ENCODE measurements at regions not wholly inside any gene's neighbourhood (a gene's known extent, or its start where the extent isn't known, plus 50 kb on each side); places are given as distances from the start of the nearest gene placed in this dataset.

DNA sequence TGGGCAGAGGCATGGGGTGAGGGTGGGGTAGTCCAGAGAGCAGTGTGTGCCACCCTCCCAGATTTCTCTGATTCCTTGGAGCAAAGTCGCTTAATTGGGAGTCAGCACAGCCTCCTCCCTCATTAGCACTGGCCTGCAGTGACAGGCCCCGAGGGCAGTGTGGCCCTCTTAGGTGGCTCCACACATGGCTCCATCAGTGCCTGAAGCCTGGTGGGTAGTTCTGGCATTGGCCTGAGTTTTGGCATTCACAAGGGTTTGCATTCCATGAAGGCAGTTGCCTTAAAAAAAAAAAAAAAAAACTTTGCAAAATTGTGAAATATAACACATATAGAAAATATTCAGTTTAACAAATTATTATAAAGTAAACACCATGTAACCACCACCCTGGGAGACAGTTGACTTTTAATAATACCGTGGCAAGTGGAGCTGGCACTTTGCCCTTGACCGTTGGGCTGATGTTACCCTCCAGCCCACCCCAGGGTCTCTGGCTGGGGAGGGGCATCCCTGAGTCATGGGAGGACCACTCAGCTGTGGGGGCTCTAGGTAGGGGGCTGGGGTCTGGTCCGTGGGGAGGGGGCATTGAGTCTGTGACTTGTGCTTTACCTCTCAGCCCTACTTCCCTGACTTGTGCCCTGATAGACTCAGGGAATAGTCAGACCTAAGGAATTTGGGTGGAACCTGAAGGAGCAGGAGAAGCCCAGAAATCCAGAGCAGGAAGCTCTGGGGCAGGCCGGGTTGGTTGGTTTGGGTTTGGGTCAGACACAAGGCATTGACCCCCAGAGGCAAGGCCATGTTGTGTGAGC lies 51.3 kb upstream of the PITX1 start:
- intact Hi-C loops (cut with micrococcal nuclease; ENCODE audit: unreplicated experiment): no loop called here
- Histone ChIP-seq H3K27me3 (replicated peaks; ENCODE audit: insufficient read depth, low read depth, low read length, poor library complexity) (no peaks in the 10 kb centered on the region), H3K27ac (ENCODE audit: low read depth, low read length, poor library complexity, severe bottlenecking) (no peak overlapping the region), H3K36me3 (ENCODE audit: insufficient read depth, low read length, poor library complexity, severe bottlenecking) (no peaks in the 10 kb centered on the region), H3K4me1 (ENCODE audit: insufficient read depth, low read length, poor library complexity, severe bottlenecking) (no peaks in the 10 kb centered on the region), H3K4me3 (ENCODE audit: low read depth, low read length, poor library complexity, severe bottlenecking) (no peak overlapping the region), H3K9me3 (ENCODE audit: low read depth, low read length, poor library complexity, severe bottlenecking) (peaks cover 15% of the 10 kb centered on the region)
- no peak for DNase-seq (ENCODE audit: low spot score)
- POLR2A ChIA-PET (ENCODE audit: low non-redundant PET): interaction anchor here (0.6 kb wide), 1 partner anchor 35 kb away, joined by 4 read pairs; no protein-coding TSS in a partner anchor
- no TSS peak for BruUV-seq (replicated peaks)
- CTCF ChIA-PET: no interaction called here
- TF ChIP-seq, protein P1, sequence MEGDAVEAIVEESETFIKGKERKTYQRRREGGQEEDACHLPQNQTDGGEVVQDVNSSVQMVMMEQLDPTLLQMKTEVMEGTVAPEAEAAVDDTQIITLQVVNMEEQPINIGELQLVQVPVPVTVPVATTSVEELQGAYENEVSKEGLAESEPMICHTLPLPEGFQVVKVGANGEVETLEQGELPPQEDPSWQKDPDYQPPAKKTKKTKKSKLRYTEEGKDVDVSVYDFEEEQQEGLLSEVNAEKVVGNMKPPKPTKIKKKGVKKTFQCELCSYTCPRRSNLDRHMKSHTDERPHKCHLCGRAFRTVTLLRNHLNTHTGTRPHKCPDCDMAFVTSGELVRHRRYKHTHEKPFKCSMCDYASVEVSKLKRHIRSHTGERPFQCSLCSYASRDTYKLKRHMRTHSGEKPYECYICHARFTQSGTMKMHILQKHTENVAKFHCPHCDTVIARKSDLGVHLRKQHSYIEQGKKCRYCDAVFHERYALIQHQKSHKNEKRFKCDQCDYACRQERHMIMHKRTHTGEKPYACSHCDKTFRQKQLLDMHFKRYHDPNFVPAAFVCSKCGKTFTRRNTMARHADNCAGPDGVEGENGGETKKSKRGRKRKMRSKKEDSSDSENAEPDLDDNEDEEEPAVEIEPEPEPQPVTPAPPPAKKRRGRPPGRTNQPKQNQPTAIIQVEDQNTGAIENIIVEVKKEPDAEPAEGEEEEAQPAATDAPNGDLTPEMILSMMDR (conservative IDR thresholded peaks at IDR 0.05; ENCODE audit: low read depth, low read length): no peak
- no peak for TF ChIP-seq EZH2 (IDR thresholded peaks at IDR 0.05; ENCODE audit: borderline replicate concordance, low read depth, low read length, poor library complexity, severe bottlenecking)
